ENCODE measurements at regions not wholly inside any gene's neighbourhood (a gene's known extent, or its start where the extent isn't known, plus 50 kb on each side); places are given as distances from the start of the nearest gene placed in this dataset.
"Not testable (repeated sequence)": the region's sequence is repeated elsewhere in the genome, so short reads cannot be mapped to it uniquely, and the experiment has no call there.

DNA sequence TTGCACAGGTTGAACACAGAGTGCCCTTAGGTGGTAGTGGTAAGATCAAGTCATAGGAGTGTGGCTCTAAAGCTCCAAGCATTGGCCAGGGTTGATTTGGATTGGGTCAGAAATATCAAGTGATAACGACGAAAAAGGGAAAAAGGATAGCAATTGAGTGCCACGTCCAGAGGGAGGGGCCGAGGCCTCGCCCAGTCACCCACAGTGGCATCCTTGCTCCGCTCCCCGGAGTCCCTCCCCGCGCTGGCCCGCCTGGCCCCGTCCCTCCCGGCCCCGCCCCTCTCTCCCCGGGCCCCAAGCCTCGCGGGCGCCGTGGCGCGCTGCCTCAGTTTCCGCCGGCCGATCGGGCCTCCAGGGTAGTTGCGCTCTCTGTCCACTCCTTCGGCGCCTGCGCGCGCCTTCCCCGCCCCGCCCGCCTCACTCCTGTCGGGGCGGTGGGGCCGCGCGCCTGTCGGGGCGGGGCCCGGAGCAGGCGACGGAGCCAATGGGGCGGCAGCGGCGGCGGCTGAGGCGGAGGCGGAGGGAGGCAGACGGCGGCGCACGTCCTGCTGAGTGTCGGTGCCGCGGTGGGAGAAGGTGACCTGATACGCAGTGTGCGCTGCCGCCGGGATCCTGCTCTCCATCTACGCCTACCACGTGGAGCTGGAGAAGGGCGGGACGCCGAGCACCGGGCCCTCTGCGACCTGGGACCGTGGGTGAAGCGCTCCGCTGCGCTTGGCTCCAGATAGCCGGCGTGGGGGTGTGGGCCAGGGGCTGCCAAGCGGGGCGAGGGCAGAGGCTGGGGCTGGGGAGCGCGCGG, 209.1 kb upstream of the ZNF722 start:
- whole genome bisulfite sequencing (ENCODE audit: missing lambda C conversion rate): 87% methylated on average over 48 of the region's 78 CpGs
- H3K27ac ChIP-seq: no peak overlapping the region

GRCh38 chr7:63790177-63790763, 208.4 kb upstream of the ZNF722 start:
- CTCF ChIA-PET; H3K4me3 ChIP-seq; H3K4me2 ChIP-seq; FAIRE-seq; ATAC-seq; H3K4me1 ChIP-seq; DNase-seq (ENCODE audit: low read depth in 1 of 2, low spot score in 1 of 2); H3K27ac ChIP-seq; POLR2A ChIA-PET; H3K9me3 ChIP-seq: not testable (repeated sequence)
- WGBS (ENCODE audit: missing lambda C conversion rate): 61% methylated on average over 19 of the region's 49 CpGs

More for the DNA sequence above, 209.1 kb upstream of the ZNF722 start:
- ATAC-seq (no peak), FAIRE-seq (no peak), DNase-seq (ENCODE audit: low read depth in 1 of 2, low spot score in 1 of 2) (no peak)
- Histone ChIP-seq H3K4me2 (no peak overlapping the region), H3K4me3 (no peak overlapping the region), H3K9me3 (no peaks in the 10 kb centered on the region), H3K4me1 (no peaks in the 10 kb centered on the region)
- TF ChIP-seq EHMT2 (IDR thresholded peaks at IDR 0.05; ENCODE audit: low read depth) (no peak), SMC3 (IDR thresholded peaks at IDR 0.05) (no peak), FOXS1 (CRISPR knock-in tag; IDR thresholded peaks at IDR 0.05) (no peak), ELK1 (IDR thresholded peaks at IDR 0.05; ENCODE audit: low read depth, low read length) (no peak), NPAS2 (CRISPR knock-in tag; IDR thresholded peaks at IDR 0.05; ENCODE audit: borderline replicate concordance) (no peak), BCL3 (IDR thresholded peaks at IDR 0.05) (no peak)
- TF ChIP-seq, protein P1, sequence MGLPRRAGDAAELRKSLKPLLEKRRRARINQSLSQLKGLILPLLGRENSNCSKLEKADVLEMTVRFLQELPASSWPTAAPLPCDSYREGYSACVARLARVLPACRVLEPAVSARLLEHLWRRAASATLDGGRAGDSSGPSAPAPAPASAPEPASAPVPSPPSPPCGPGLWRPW (IDR thresholded peaks at IDR 0.05): no peak
- TF ChIP-seq, protein P2, sequence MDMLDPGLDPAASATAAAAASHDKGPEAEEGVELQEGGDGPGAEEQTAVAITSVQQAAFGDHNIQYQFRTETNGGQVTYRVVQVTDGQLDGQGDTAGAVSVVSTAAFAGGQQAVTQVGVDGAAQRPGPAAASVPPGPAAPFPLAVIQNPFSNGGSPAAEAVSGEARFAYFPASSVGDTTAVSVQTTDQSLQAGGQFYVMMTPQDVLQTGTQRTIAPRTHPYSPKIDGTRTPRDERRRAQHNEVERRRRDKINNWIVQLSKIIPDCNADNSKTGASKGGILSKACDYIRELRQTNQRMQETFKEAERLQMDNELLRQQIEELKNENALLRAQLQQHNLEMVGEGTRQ (IDR thresholded peaks at IDR 0.05): no peak
- CTCF ChIA-PET: no interaction called here
- POLR2A ChIA-PET: no interaction called here

Small RNA genes lying in the stretch of these regions (small RNA-seq; reads per million reads assigned to genes)
- gene AC079355.2: 0 to 0.78 (median 0) reads per million in 6 experiments
